Neuronal stem cell (in vitro differentiated cells): ENCODE measurements at regions not wholly inside any gene's neighbourhood (a gene's known extent, or its start where the extent isn't known, plus 50 kb on each side); places are given as distances from the start of the nearest gene placed in this dataset.

Experiments
- DNase-seq: peaks from one replicate; pipeline ENCODE4 v3.0.0-alpha.2; 2013; ENCODE audit warnings: low spot score
- H2AFZ ChIP-seq: one replicate; pipeline ENCODE4 v1.6.1; 2013; ENCODE audit warnings: mild to moderate bottlenecking, low read length, inconsistent platforms
- H2AK5ac ChIP-seq: 2 replicates; pipeline ENCODE4 v1.6.1; 2013; ENCODE audit warnings: low read depth, mild to moderate bottlenecking, inconsistent platforms, low read length, moderate library complexity, mixed read lengths
- H2BK120ac ChIP-seq: 2 replicates; pipeline ENCODE4 v1.6.1; 2013; ENCODE audit warnings: low read depth, mild to moderate bottlenecking, inconsistent platforms, low read length, moderate library complexity, mixed read lengths
- H2BK12ac ChIP-seq: one replicate; pipeline ENCODE4 v1.6.1; 2013; ENCODE audit warnings: low read length, inconsistent platforms
- H2BK15ac ChIP-seq: 2 replicates; pipeline ENCODE4 v1.6.1; 2013; ENCODE audit warnings: mild to moderate bottlenecking, low read length, inconsistent platforms, mixed read lengths
- H2BK5ac ChIP-seq: one replicate; pipeline ENCODE4 v1.6.1; 2013; ENCODE audit warnings: inconsistent platforms, mild to moderate bottlenecking, low read length, moderate library complexity
- H3K14ac ChIP-seq: one replicate; pipeline ENCODE4 v1.6.1; 2013; ENCODE audit warnings: low read length, inconsistent platforms
- H3K18ac ChIP-seq: 2 replicates; pipeline ENCODE4 v1.6.1; 2013; ENCODE audit warnings: low read length, inconsistent platforms
- H3K23ac ChIP-seq: 2 replicates; pipeline ENCODE4 v1.6.1; 2013; ENCODE audit warnings: low read depth, mild to moderate bottlenecking, mixed read lengths, low read length, inconsistent platforms; ENCODE audit not compliant: poor library complexity
- H3K27ac ChIP-seq: replicated peaks from 3 replicates; pipeline ENCODE4 v1.5.1; 2013; ENCODE audit warnings: low read length, inconsistent platforms
- H3K27me3 ChIP-seq, 3 experiments: 2 replicates each; pipeline ENCODE4 v1.6.1; 2013; ENCODE audit warnings: low read length in 3 of 3, mild to moderate bottlenecking in 2 of 3, inconsistent platforms in 1 of 3, low read depth in 1 of 3, mixed read lengths in 1 of 3, moderate library complexity in 1 of 3; ENCODE audit not compliant: control insufficient read depth in 3 of 3, insufficient read depth in 3 of 3
- H3K36me3 ChIP-seq, 2 donors: replicated peaks in 1 of 2; 2 replicates each; pipeline ENCODE4 v1.6.1; 2013; ENCODE audit warnings: low read length in 2 of 2; ENCODE audit not compliant: control insufficient read depth in 2 of 2, insufficient read depth in 2 of 2
- H3K4ac ChIP-seq: 2 replicates; pipeline ENCODE4 v1.6.1; 2013; ENCODE audit warnings: inconsistent platforms, mild to moderate bottlenecking, low read length, moderate library complexity
- H3K4me1 ChIP-seq, 2 donors: 1 replicate in 1 of 2; 2 replicates in 1 of 2; pipeline ENCODE4 v1.6.1; 2013; ENCODE audit warnings: low read length in 2 of 2, low read depth in 1 of 2; ENCODE audit not compliant: control insufficient read depth in 2 of 2, insufficient read depth in 1 of 2
- H3K4me2 ChIP-seq: one replicate; pipeline ENCODE4 v1.6.1; 2013; ENCODE audit warnings: mild to moderate bottlenecking, low read length, inconsistent platforms; ENCODE audit not compliant: insufficient read depth, poor library complexity, severe bottlenecking
- H3K4me3 ChIP-seq, 2 donors: 2 replicates each; pipeline ENCODE4 v1.5.1; 2013; ENCODE audit warnings: low read length in 2 of 2, mild to moderate bottlenecking in 2 of 2, inconsistent platforms in 1 of 2, moderate library complexity in 1 of 2
- H3K79me1 ChIP-seq: one replicate; pipeline ENCODE4 v1.6.1; 2013; ENCODE audit warnings: low read depth, mild to moderate bottlenecking, inconsistent platforms, low read length, moderate library complexity
- H3K9ac ChIP-seq: one replicate; pipeline ENCODE4 v1.6.1; 2013; ENCODE audit warnings: mild to moderate bottlenecking, low read depth, low read length, inconsistent platforms; ENCODE audit not compliant: poor library complexity
- H3K9me3 ChIP-seq, 2 donors: replicated peaks in 1 of 2; 2 replicates each; pipeline versions ENCODE3 to v1.6.1; 2013; ENCODE audit warnings: low read length in 2 of 2, mild to moderate bottlenecking in 2 of 2, inconsistent platforms in 1 of 2, low read depth in 1 of 2, mixed read lengths in 1 of 2, moderate library complexity in 1 of 2; ENCODE audit not compliant: control insufficient read depth in 2 of 2, insufficient read depth in 1 of 2
- H4K8ac ChIP-seq: one replicate; pipeline ENCODE4 v1.6.1; 2013; ENCODE audit warnings: low read depth, mild to moderate bottlenecking, inconsistent platforms, low read length, moderate library complexity
- H4K91ac ChIP-seq: one replicate; pipeline ENCODE4 v1.6.1; 2013; ENCODE audit warnings: low read length, low read depth, mild to moderate bottlenecking, inconsistent platforms; ENCODE audit not compliant: poor library complexity
- WGBS, 2 donors: extraction: QIAGEN DNeasy Blood & Tissue Kit; methylation state at CpG; one replicate each; pipeline ENCODE4 v1.1.7; 2013; ENCODE audit warnings: missing lambda C conversion rate in 2 of 2, mixed read lengths in 1 of 2; ENCODE audit not compliant: insufficient read length in 2 of 2, insufficient replicate concordance in 1 of 2; ENCODE audit errors: extremely low coverage in 2 of 2; 5-methylcytosine and 5-hydroxymethylcytosine counted together

- H2BK15ac ChIP-seq: no peak overlapping the region
- no peak overlapping the region for H3K18ac ChIP-seq
- H2AK5ac ChIP-seq: no peak overlapping the region
- H2BK5ac ChIP-seq: no peak overlapping the region
- no peaks in the 10 kb centered on the region for H3K36me3 ChIP-seq
- H3K9ac ChIP-seq: no peak overlapping the region
- no peaks in the 10 kb centered on the region for H3K9me3 ChIP-seq
- H2AFZ ChIP-seq: no peak overlapping the region
- no peaks in the 10 kb centered on the region for H3K4me1 ChIP-seq
- no peak overlapping the region for H4K91ac ChIP-seq
- no peak overlapping the region for H2BK12ac ChIP-seq
- no peak overlapping the region for H4K8ac ChIP-seq
- DNase-seq: no peak
- H3K4me2 ChIP-seq: no peak overlapping the region
- no peak overlapping the region for H3K23ac ChIP-seq
- H3K27ac ChIP-seq: no peak overlapping the region
- no CpG with 5 or more reads among the region's 3 CpGs for WGBS, 2 donors
- H3K27me3 ChIP-seq: no peaks in the 10 kb centered on the region
- no peak overlapping the region for H3K14ac ChIP-seq
- no peak overlapping the region for H3K4me3 ChIP-seq
- H3K79me1 ChIP-seq: peaks cover 1% of the 10 kb centered on the region
- no peak overlapping the region for H2BK120ac ChIP-seq
- H3K4ac ChIP-seq: no peak overlapping the region
Measured at GRCh38 chr3:26425076-26425475, 197.5 kb upstream of the LRRC3B start.

- Histone ChIP-seq H2BK5ac (no peak overlapping the region), H3K27ac (no peak overlapping the region), H2AFZ (no peak overlapping the region), H3K9ac (no peak overlapping the region), H3K79me1 (peaks cover 1% of the 10 kb centered on the region), H4K8ac (no peak overlapping the region), H3K14ac (no peak overlapping the region), H3K36me3 (peaks cover 0 to 1% of the 10 kb centered on the region in 2 donors), H3K4me2 (no peak overlapping the region), H2AK5ac (no peak overlapping the region), H3K23ac (no peak overlapping the region), H2BK15ac (no peak overlapping the region), H3K27me3 (no peaks in the 10 kb centered on the region), H3K18ac (no peak overlapping the region), H3K9me3 (no peaks in the 10 kb centered on the region), H3K4ac (no peak overlapping the region), H2BK12ac (no peak overlapping the region), H3K4me3 (no peak overlapping the region), H3K4me1 (no peaks in the 10 kb centered on the region), H4K91ac (no peak overlapping the region), H2BK120ac (no peak overlapping the region)
- no CpG with 5 or more reads among the region's 2 CpGs for WGBS, 2 donors
- DNase-seq: no peak
Measured at GRCh38 chr3:26428992-26429391, 193.6 kb upstream of the LRRC3B start.

- no CpG with 5 or more reads among the region's 4 CpGs for WGBS, 2 donors
- Histone ChIP-seq H3K4me3 (no peak overlapping the region), H3K27me3 (no peaks in the 10 kb centered on the region), H4K91ac (no peak overlapping the region), H2BK12ac (no peak overlapping the region), H2BK120ac (no peak overlapping the region), H3K18ac (no peak overlapping the region), H2AFZ (no peak overlapping the region), H3K14ac (no peak overlapping the region), H2AK5ac (no peak overlapping the region), H3K23ac (no peak overlapping the region), H4K8ac (no peak overlapping the region), H3K36me3 (no peaks in the 10 kb centered on the region), H3K4ac (no peak overlapping the region), H2BK15ac (no peak overlapping the region), H2BK5ac (no peak overlapping the region), H3K27ac (no peak overlapping the region), H3K4me1 (no peaks in the 10 kb centered on the region), H3K4me2 (no peak overlapping the region), H3K9me3 (no peaks in the 10 kb centered on the region), H3K9ac (no peak overlapping the region), H3K79me1 (no peaks in the 10 kb centered on the region)
- no peak for DNase-seq
Measured at GRCh38 chr3:26437678-26438077, 184.9 kb upstream of the LRRC3B start.

GRCh38 chr3:26438325-26438940 is 184.1 kb upstream of the LRRC3B start:
- Histone ChIP-seq H3K4me3 (no peak overlapping the region), H3K36me3 (no peaks in the 10 kb centered on the region), H3K79me1 (no peaks in the 10 kb centered on the region), H4K91ac (no peak overlapping the region), H3K4me1 (no peaks in the 10 kb centered on the region), H3K9ac (no peak overlapping the region), H3K18ac (no peak overlapping the region), H2AFZ (no peak overlapping the region), H2BK120ac (no peak overlapping the region), H2BK12ac (no peak overlapping the region), H3K23ac (no peak overlapping the region), H2BK5ac (no peak overlapping the region), H2AK5ac (no peak overlapping the region), H3K4me2 (no peak overlapping the region), H3K27me3 (no peaks in the 10 kb centered on the region), H3K27ac (no peak overlapping the region), H2BK15ac (no peak overlapping the region), H4K8ac (no peak overlapping the region), H3K9me3 (no peaks in the 10 kb centered on the region), H3K4ac (no peak overlapping the region), H3K14ac (no peak overlapping the region)
- no CpG with 5 or more reads among the region's 4 CpGs for WGBS, 2 donors
- DNase-seq: no peak
